Left kidney (tissue), 1 donor: ENCODE measurements at regions not wholly inside any gene's neighbourhood (a gene's known extent, or its start where the extent isn't known, plus 50 kb on each side); places are given as distances from the start of the nearest gene placed in this dataset.
"Not testable (repeated sequence)": the region's sequence is repeated elsewhere in the genome, so short reads cannot be mapped to it uniquely, and the experiment has no call there.

Experiments used
- DNase-seq: peaks from one replicate; pipeline ENCODE4 v3.0.0-alpha.2; 2013

DNA sequence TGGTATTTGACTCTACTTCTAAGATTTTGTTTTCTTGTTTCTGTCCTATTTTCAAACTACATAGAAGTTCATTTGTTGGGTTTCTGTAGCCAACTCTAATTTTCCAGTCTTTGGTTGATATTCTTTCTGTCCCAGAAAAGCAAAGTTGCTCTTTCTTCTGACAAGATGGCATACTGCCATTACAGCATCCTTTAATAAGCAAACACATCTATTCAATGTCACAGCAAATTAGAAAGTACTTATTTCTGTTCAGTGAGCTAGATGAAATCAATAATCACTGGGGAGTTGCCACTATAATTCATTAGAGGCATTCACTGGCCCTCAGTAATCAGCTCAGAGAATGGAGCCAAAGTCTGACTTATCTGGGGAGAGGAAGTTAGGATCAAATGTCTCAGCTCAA lies 1258.0 kb upstream of the IGFBP7 start:
- DNase-seq: no peak

DNA sequence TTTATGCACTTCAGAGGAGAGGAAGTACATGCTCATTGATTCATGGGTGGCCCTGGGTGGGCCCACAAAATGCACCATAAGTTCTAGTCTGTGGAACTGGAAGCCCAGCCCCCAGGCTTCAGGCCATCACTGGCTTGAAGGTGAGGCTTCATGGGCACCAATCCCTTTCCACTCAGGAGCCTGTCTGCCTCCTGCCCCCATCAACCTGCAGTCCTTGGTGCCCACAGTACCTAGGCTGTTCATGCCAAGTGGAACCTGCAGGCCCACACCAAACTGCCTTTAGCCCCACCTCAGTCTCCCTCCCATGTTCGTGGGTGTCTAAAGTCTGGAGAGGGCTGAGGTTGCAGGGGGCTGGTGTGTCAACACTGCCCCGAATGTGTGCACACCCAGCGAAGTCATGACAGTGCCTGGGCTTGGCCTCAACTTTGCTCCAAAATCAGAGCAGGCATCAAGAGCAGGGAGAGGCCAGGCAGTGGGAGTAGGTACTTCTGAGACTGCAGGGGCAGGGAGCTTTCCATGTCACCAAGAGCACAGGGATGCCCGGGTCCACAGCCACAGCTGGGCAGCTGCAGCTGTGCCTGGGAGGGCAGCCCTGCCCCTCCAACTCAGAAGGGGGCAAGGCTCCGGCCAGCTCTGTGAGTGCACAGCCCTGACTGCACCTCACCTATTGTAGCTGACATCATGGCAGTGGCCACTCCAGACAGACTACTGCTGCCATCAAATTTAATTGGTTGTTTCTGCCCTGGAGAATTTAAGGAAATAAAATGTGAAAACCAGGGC lies 1250.4 kb upstream of the IGFBP7 start:
- DNase-seq: no peak

- no peak for DNase-seq
Measured at GRCh38 chr4:58359590-58359989, 1249.4 kb upstream of the IGFBP7 start.

- DNase-seq: no peak
Measured at GRCh38 chr4:58357947-58358346, 1247.8 kb upstream of the IGFBP7 start.

DNA sequence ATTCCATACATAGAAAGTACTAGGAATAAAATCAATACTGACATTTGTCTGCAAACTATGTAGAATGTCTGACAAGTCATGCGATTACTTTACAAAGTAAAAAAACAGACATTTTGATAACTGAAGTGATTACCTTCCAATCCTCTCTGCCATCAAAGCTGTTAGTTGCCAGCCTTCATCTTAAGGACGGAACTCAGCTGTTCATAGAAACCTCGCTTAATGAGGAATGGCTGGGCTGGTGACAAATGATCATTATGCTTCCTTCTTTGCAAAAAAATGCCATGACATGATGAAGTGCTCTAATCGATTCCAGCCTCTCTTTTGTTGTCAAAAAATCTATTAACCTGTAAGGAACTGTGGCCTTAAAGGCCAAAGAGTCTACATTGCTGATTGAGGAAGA lies 1214.9 kb upstream of the IGFBP7 start:
- DNase-seq: no peak

DNA sequence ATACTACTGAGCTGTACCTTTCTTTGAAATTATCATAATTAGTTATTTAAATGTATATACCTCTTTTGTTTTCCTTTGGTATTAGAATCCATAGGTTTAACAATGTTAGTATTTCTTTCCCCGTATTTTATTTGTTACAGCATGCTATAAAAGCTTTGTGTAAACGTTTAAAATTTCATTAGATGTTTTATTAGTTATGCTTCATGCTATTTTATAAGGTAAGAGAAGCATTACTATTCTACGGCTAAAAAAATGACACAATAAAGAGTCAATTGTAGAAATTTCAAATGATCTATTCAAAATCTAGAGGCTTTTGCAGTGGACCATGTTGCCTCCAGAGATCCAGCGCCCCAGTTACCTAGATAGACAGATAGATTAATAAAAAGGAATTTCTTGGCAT lies 1203.3 kb upstream of the IGFBP7 start:
- no peak for DNase-seq

- DNase-seq: no peak
Measured at GRCh38 chr4:58303456-58303855, 1193.3 kb upstream of the IGFBP7 start.

DNA sequence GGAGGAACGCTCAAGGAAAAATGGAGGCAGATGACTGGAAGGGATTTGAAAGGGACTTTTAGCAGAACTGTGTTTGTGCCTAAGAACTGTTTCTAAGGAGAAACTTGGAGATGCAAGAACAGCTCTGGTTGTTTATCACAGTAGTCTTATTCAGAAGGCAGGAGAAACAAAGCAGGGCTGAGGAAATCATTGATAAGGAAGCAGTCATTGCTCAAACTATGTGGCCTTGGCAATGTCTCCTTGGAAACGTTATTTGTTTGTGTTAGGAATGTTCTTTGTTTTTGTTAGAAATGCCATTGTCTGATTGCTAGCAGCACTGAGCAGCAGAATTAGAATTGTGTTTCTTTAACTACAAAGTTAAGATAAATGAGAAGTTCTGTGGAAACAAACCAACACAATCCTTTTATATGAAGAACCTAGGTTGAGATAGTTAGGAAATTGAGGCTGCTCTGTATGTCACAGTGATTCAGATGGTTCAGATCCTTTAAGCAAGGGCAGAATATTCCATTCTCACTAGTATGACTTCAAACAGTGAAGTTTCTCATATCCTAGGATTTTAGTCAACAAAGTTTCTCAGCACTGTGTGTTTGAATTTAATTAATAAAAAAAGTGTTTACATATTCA lies 1191.3 kb upstream of the IGFBP7 start:
- DNase-seq: peak; percentile 4

DNA sequence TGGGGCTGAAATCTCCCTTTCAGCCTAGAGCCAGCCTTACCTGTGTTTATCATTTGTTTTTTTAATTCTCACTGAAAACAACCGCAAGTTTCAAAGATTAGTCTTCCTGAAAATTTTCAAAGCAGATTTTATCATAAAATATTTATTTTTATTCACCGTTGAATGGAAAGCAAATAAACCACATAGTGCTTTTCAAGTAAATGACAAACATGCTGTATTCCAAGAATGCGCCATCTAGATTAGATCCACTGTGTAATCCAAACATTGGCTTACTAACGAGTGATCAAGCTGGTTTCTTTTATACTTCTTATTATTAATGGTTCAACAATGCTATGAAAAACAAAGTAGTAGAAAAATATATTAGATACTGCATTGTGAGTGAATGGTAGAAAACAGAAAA lies 1176.2 kb upstream of the IGFBP7 start:
- DNase-seq: no peak

DNA sequence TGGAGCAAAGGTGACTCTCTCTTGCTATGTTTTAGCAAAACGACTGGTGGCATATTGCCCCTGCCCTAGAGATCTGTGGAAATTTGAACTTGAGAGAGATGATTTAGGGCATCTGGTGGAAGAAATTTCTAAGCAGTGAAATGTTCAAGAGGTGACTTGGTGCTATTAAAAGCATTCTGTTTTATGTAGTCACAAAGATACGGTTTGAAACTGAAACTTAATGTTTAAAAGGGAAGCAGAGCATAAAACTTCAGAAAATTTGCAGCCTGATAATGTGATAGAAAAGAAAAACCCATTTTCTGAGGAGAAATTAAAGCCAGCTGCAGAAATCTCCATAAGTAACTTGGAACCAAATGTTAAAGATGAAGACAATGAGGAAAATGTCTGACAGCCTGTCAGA lies 1170.7 kb upstream of the IGFBP7 start:
- DNase-seq: not testable (repeated sequence)

GRCh38 chr4:58275856-58276255 lies 1165.7 kb upstream of the IGFBP7 start:
- DNase-seq: no peak

DNA sequence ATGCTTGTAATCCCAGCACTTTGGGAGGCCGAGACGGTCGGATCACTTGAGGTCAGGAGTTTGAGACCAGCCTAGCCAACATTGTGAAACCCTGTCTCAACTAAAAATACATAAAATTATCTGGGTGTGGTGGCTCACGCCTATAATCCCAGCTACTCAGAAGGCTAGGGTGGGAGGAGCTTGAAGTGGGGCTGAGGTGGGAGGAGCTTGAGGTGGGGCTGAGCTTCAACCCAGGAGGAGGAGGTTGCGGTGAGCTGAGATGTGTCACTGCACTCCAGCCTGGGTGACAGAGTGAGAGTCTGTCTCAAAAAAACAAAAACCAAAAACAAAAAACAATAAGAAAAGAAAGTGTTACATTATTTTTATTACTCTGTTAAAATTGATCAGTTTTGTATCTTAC lies 1164.4 kb upstream of the IGFBP7 start:
- DNase-seq: no peak

DNA sequence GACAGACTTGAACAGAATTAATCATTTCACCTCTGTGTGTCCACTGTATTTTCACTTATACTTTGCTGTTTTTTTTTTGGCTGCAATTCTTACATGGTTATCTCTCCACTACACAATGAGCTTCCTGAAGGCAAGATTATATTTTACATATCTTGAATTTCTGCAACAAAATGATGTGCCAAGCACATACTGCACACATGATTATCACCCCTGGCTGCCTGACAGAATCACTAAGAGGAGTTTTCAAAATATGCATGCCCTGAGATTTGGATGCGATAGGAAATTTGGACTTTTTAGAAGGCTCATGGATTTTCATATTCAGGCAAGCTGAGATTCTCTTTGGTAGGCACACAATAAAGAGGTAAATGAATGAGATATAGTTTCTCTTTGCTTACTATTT lies 1162.1 kb upstream of the IGFBP7 start:
- no peak for DNase-seq

GRCh38 chr4:58265734-58266133 lies 1155.5 kb upstream of the IGFBP7 start:
- no peak for DNase-seq

DNA sequence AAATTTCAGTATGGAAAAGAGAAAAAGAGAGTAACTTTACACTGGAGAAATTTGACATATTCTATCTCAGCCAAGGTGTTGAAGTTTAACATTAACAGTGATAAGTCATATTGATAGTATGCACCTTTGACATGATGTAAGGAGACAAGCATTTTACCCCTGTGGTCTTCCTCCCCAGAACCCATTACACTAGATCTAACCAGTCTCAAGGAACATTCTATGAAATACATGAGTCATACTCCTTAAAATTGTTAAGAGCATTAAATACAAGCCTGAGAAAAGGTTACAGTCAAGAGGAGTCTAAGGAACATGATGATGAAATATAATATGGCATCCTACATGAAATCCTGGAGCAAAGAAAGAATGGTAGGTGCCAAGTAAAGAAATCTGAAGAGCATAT lies 1151.3 kb upstream of the IGFBP7 start:
- no peak for DNase-seq

GRCh38 chr4:58254291-58254690 lies 1144.1 kb upstream of the IGFBP7 start:
- DNase-seq: no peak

DNA sequence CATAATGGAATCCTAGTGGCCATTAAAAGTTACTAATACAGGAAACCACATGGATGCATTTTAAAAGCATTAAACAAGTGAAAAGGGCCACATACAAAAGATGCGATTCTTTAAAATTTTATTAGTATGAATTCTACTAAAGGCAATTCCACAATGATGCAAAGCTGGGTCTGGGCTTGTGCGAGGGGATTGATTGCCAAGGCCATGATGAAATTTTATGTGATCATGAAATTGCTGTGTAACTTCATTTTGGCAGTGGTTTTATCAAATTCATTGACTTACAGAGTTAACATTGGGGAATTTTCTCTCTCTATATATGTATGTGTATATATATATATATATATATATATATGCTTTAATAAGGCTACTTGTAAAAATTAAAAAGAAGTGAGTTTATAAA lies 1142.5 kb upstream of the IGFBP7 start:
- DNase-seq: no peak

DNA sequence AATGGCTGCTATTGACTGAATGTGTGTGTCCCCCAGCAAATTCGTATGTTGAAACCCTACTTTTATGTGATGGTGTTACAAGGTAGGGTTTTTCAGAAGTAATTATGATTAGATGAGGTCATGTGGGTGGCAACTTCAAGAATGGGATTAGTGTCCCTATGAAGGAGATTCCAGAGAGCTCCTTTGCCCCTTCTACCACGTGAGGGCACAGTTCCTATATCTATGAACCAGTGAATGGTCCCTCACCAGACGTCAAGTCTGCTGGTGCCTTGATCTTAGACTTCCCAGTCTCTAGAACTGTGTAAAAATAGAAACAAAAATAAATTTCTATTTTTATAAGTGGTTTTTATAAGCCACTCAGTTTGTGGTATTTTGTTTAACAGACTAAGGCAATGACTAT lies 1137.6 kb upstream of the IGFBP7 start:
- DNase-seq: no peak

DNA sequence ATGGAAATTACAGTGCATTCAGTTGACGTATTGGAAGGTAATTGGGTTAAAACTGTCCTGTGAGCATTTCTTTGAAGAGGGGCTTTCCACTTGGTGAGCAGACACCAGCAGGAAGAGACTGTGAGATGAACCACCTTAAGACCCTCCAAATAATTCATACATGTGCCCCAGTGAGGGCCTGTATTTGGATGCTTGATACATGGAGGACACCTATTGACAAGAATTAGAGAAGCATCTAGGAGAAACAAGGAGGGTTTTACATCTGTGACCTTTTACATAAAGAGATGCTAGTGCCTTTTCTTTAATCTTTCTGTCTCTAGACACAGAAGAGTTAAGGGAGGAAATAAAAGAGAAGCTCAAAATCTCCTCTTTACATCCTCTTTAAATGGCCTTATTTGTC lies 1115.3 kb upstream of the IGFBP7 start:
- no peak for DNase-seq

GRCh38 chr4:58219179-58219578 lies 1109.0 kb upstream of the IGFBP7 start:
- no peak for DNase-seq

DNA sequence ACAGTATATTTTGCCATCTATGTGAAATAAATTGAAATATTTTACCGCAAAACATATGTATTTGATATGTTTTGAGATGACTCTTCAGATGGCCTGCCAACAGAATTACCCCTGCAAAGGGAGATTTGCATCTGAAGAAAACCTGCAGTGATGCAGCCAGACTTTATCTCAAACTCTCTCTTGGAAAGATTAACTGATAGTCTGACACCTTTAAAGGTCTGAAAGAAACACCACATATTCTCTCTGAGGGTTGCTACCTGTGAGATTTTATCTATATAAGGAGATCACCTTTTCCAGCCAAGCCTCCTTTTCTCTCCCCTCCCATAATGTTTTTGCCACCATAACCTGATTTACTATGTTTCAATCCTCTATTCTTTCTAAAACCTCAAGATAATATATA lies 1106.3 kb upstream of the IGFBP7 start:
- no peak for DNase-seq

- DNase-seq: no peak
Measured at GRCh38 chr4:58214376-58214775, 1104.2 kb upstream of the IGFBP7 start.

DNA sequence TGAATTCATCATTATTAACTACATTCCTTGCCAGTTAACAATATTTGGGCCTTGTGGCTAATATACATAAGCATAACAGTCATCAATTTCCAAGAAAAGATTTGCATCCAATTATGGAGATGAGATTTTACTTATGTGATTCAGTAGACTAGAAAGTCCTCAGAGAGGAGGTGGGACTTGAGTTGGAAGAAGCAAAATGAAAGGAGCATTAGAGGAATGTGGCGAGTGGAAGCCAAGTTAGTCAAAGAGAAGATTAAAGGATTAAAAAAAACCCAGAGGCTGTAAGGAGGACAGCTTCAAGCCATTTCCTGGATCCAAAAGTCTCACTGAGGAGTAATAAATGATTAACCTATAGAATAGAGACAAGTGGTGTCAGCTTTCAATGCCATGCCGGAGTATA lies 1099.4 kb upstream of the IGFBP7 start:
- DNase-seq: no peak

DNA sequence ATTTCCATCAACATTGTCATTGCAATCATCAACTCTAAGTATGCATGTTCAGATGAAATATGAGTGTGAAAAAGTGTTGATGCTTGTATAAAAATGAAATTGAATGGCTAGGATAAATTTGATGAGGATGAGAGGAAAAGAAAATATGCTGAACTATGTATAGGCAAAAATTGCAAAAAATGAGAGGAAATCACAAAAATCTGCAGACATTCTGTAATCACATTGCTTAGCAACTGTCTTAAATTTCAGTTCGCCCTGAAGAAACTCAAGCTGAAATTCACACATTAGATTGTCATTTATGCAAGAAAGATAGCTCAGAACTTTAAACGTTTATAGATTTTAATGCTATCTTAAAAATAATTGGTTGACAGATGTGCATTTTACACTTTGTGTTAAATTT lies 1098.8 kb upstream of the IGFBP7 start:
- no peak for DNase-seq
